Aorta (tissue), 5 donors: ENCODE measurements at regions not wholly inside any gene's neighbourhood (a gene's known extent, or its start where the extent isn't known, plus 50 kb on each side); places are given as distances from the start of the nearest gene placed in this dataset.
"Not testable (repeated sequence)": the region's sequence is repeated elsewhere in the genome, so short reads cannot be mapped to it uniquely, and the experiment has no call there.

Source experiments
- ATAC-seq: fragments of 200-7000 bp; cut with Tn5 transposase; one replicate; pipeline ENCODE4 v1.9.1; 2022; ENCODE audit warnings: moderate library complexity; ENCODE audit not compliant: low FRiP score
- DNase-seq, 2 donors: peaks; one replicate each; pipeline ENCODE4 v3.0.0-alpha.2; 2020
- H3K27ac ChIP-seq, 2 donors: one replicate each; pipeline ENCODE4 v1.5.1; 2013; ENCODE audit warnings: low read length in 2 of 2, mild to moderate bottlenecking in 2 of 2, moderate library complexity in 2 of 2, control low read depth in 1 of 2, inconsistent platforms in 1 of 2, low read depth in 1 of 2
- H3K27me3 ChIP-seq, 2 donors: one replicate each; pipeline ENCODE4 v1.6.1; 2013; ENCODE audit warnings: control low read depth in 1 of 2, low read length in 1 of 2, mild to moderate bottlenecking in 1 of 2, moderate library complexity in 1 of 2; ENCODE audit not compliant: insufficient read depth in 2 of 2, control insufficient read depth in 1 of 2
- H3K36me3 ChIP-seq, 2 donors: one replicate each; pipeline ENCODE4 v1.6.1; 2013; ENCODE audit warnings: control low read depth in 1 of 2, low read length in 1 of 2, mild to moderate bottlenecking in 1 of 2; ENCODE audit not compliant: insufficient read depth in 2 of 2, control insufficient read depth in 1 of 2
- H3K4me1 ChIP-seq, 2 donors: one replicate each; pipeline ENCODE4 v1.6.1; 2013; ENCODE audit warnings: low read length in 2 of 2, control low read depth in 1 of 2, mild to moderate bottlenecking in 1 of 2, moderate library complexity in 1 of 2; ENCODE audit not compliant: insufficient read depth in 2 of 2, control insufficient read depth in 1 of 2
- H3K4me3 ChIP-seq, 2 donors: one replicate each; pipeline ENCODE4 v1.5.1; 2013; ENCODE audit warnings: low read length in 2 of 2, control low read depth in 1 of 2, mild to moderate bottlenecking in 1 of 2
- H3K9me3 ChIP-seq: one replicate; pipeline ENCODE4 v1.6.1; 2013; ENCODE audit warnings: mild to moderate bottlenecking, low read length; ENCODE audit not compliant: control insufficient read depth
- WGBS, 2 donors: extraction: QIAGEN DNeasy Blood & Tissue Kit; methylation state at CpG; one replicate each; pipeline ENCODE4 v1.1.7; 2013; 5-methylcytosine and 5-hydroxymethylcytosine counted together
- intact Hi-C, 2 donors: fragments of 100-400 bp; cut with DNase I; formaldehyde crosslinking; loops; one replicate each; pipeline versions ENCODE4 v1.14.2 to v1.15.0; 2022
- donor health status: healthy with polysubstance abuse.
- donor health status: Bipolar disorder and iron deficiency.
- donor health status: DM: no; HTN: no; CAD: no.
- donor health status: DM: no; HTN: no; CAD: no.
- donor health status: DM: yes; HTN: yes; CAD: no.

- Histone ChIP-seq H3K4me1 (no peaks in the 10 kb centered on the region), H3K36me3 (no peaks in the 10 kb centered on the region), H3K4me3 (no peak overlapping the region), H3K27me3 (no peaks in the 10 kb centered on the region), H3K9me3 (peaks cover 6% of the 10 kb centered on the region), H3K27ac (no peak overlapping the region)
- intact Hi-C loops, result no loop called here
- no peak for ATAC-seq
- no peak for DNase-seq
These were observed 427.5 kb upstream of the SYNCRIP start for GRCh38 chr6:86070151-86070550.

DNA sequence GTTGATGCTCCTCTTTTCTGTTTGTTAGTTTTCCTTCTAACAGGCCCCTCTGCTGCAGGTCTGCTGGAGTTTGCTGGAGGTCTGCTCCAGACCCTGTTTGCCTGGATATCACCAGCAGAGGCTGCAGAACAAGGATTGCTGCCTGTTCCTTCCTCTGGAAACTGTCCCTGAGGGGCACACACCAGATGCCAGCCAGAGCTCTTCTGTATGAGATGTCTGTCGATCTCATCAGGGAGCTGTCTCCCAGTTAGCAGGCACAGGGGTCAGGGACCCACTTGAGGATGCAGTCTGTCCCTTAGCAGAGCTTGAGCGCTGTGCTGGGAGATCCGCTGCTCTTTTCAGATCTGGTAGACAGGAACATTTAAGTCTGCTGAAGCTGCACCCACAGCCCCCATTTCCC lies 422.3 kb upstream of the SYNCRIP start:
- H3K27ac ChIP-seq, H3K27me3 ChIP-seq, H3K4me3 ChIP-seq, DNase-seq, intact Hi-C loops, ATAC-seq, H3K36me3 ChIP-seq, H3K4me1 ChIP-seq, H3K9me3 ChIP-seq: not testable (repeated sequence)
- WGBS, 2 donors, result 78 to 83% methylated on average over 3 of the region's 3 CpGs

- H3K4me1 ChIP-seq, H3K9me3 ChIP-seq, H3K36me3 ChIP-seq, H3K4me3 ChIP-seq, DNase-seq, H3K27me3 ChIP-seq, intact Hi-C loops, H3K27ac ChIP-seq, ATAC-seq: not testable (repeated sequence)
- WGBS, 2 donors, result 77 to 80% methylated on average over 18 of the region's 18 CpGs
These were observed 414.8 kb upstream of the SYNCRIP start for GRCh38 chr6:86057293-86057980.

DNA sequence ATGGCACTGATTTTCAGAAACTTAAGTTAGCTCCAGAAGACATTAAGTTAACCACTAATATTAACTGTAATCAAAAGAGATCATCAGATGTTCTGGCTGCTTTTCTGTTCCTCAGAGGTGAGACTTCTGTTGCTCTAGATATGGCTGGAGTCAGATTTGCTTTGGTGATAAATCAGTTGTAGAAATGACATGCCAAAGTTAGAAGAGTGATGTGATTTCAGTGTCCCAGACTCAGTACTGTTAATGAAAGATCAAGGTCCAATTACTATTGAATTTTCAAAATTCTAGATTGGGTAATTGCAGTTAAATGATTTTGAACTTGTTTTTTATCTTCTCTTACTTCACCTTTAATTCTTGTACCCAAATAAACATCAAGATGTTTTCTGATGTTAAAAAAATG lies 402.4 kb upstream of the SYNCRIP start:
- no peaks in the 10 kb centered on the region for H3K27me3 ChIP-seq
- H3K9me3 ChIP-seq, result no peaks in the 10 kb centered on the region
- H3K27ac ChIP-seq, result no peak overlapping the region
- ATAC-seq, result no peak
- intact Hi-C loops, result no loop called here
- no peak overlapping the region for H3K4me3 ChIP-seq
- H3K36me3 ChIP-seq, result no peaks in the 10 kb centered on the region
- H3K4me1 ChIP-seq, result no peaks in the 10 kb centered on the region
- DNase-seq, result no peak

DNA sequence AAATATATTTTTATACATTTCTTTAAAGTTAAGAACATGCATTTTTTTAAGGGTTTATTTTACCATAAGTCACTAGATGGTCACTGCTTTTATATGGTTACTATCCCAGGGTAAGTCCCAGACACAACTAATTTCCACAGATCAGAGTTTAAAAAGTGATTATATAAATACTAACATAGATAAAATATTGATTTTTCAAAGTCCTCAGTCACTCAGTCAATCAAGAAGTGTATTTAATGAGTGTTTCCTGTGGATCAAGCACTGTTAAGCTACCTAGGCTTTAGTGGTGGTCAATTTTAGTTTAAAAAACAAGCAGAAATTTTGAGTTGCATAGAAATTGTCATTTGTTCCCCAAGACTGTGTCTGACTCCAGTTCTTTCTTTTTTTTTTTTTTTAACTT lies 399.5 kb upstream of the SYNCRIP start:
- H3K4me3 ChIP-seq, result no peak overlapping the region
- H3K36me3 ChIP-seq, result no peaks in the 10 kb centered on the region
- intact Hi-C loops, result no loop called here
- H3K4me1 ChIP-seq, result no peaks in the 10 kb centered on the region
- DNase-seq (no peak), ATAC-seq (no peak)
- H3K27ac ChIP-seq, result no peak overlapping the region
- no peaks in the 10 kb centered on the region for H3K27me3 ChIP-seq
- no peaks in the 10 kb centered on the region for H3K9me3 ChIP-seq

GRCh38 chr6:86031713-86032112 lies 389.0 kb upstream of the SYNCRIP start:
- no peaks in the 10 kb centered on the region for H3K27me3 ChIP-seq
- no peaks in the 10 kb centered on the region for H3K9me3 ChIP-seq
- intact Hi-C loops, result no loop called here
- DNase-seq (peak in 1 of 2 donors; percentile 47), ATAC-seq (peak; percentile 84)
- H3K27ac ChIP-seq, result no peak overlapping the region
- WGBS, 2 donors, result 2 to 5% methylated on average over 2 of the region's 2 CpGs
- H3K4me3 ChIP-seq, result no peak overlapping the region
- H3K4me1 ChIP-seq, result no peaks in the 10 kb centered on the region
- H3K36me3 ChIP-seq, result no peaks in the 10 kb centered on the region

- H3K27me3 ChIP-seq, result no peaks in the 10 kb centered on the region
- intact Hi-C loops, result no loop called here
- ATAC-seq (no peak), DNase-seq (no peak)
- no peak overlapping the region for H3K4me3 ChIP-seq
- no peaks in the 10 kb centered on the region for H3K4me1 ChIP-seq
- H3K36me3 ChIP-seq, result no peaks in the 10 kb centered on the region
- H3K27ac ChIP-seq, result no peak overlapping the region
- WGBS, 2 donors, result 93 to 95% methylated on average over 3 of the region's 3 CpGs
- no peaks in the 10 kb centered on the region for H3K9me3 ChIP-seq
These were observed 388.2 kb upstream of the SYNCRIP start for GRCh38 chr6:86030875-86031274.

DNA sequence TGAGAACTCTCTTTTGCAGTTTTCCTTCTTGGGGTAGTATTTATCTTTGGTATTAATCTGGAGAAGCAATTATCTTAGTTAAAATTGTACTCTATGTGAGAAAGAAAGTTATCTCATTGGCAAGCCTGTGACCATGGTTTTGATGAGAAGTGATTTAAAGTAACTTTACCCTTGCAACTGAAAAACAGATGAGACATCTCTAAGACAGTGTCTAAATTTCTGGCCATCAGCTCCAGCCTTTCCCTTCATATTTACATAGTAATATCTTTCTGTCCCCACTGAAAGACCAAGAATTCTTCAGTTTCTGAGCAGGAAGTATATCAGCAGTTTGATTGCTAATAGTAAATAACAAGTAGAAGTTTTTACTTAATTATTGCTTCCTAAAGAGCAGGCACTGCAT lies 386.1 kb upstream of the SYNCRIP start:
- no peak for DNase-seq
- Histone ChIP-seq H3K4me3 (no peak overlapping the region), H3K9me3 (no peaks in the 10 kb centered on the region), H3K27ac (no peak overlapping the region), H3K4me1 (no peaks in the 10 kb centered on the region), H3K27me3 (no peaks in the 10 kb centered on the region), H3K36me3 (no peaks in the 10 kb centered on the region)
- ATAC-seq, result no peak
- intact Hi-C loops, result no loop called here

DNA sequence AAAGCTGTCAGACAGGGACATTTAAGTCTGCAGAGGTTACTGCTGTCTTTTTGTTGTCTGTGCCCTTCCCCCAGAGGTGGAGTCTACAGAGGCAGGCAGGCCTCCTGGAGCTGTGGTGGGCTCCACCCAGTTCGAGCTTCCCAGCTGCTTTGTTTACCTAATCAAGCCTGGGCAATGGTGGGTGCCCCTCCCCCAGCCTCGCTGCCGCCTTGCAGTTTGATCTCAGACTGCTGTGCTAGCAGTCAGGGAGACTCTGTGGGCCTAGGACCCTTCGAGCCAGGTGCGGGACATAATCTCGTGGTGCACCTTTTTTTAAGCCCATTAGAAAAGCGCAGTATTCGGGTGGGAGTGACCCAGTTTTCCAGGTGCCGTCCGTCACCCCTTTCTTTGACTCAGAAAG lies 384.2 kb upstream of the SYNCRIP start:
- intact Hi-C loops, result not testable (repeated sequence)
- 72 to 84% methylated on average over 10 of the region's 10 CpGs for WGBS, 2 donors

More for the DNA sequence above, 384.2 kb upstream of the SYNCRIP start:
- not testable (repeated sequence) for ATAC-seq, H3K27ac ChIP-seq, H3K4me1 ChIP-seq, DNase-seq, H3K9me3 ChIP-seq, H3K4me3 ChIP-seq, H3K27me3 ChIP-seq, H3K36me3 ChIP-seq
